Keratinocyte (primary cell): ENCODE measurements at regions not wholly inside any gene's neighbourhood (a gene's known extent, or its start where the extent isn't known, plus 50 kb on each side); places are given as distances from the start of the nearest gene placed in this dataset.

Experiments used
- CTCF ChIP-seq, 3 experiments: IDR thresholded peaks in 1 of 3; conservative IDR thresholded peaks in 1 of 3; optimal IDR thresholded peaks in 1 of 3; 2 replicates in 2 of 3; 3 replicates in 1 of 3; pipeline versions ENCODE3 to v1.5.1; 2011; ENCODE audit warnings: low read length in 3 of 3, mild to moderate bottlenecking in 3 of 3, moderate library complexity in 2 of 3, control low read depth in 1 of 3, inconsistent platforms in 1 of 3; ENCODE audit not compliant: insufficient read depth in 2 of 3; ENCODE audit errors: extremely low read depth in 1 of 3
- EZH2 ChIP-seq: IDR thresholded peaks from one replicate; pipeline ENCODE4 v1.6.1; 2012; ENCODE audit warnings: inconsistent platforms, mild to moderate bottlenecking, low read length, moderate library complexity

- TF ChIP-seq CTCF (optimal IDR thresholded peaks at IDR 0.05 in 1 of 3, IDR thresholded peaks at IDR 0.05 in 1 of 3, conservative IDR thresholded peaks at IDR 0.05 in 1 of 3; ENCODE audit: extremely low read depth in 1 of 3, insufficient read depth in 2 of 3, low read length in 3 of 3), result no peak
- TF ChIP-seq EZH2, result no peak
These were observed 177.7 kb upstream of the FRMD6 start for GRCh38 chr14:51473808-51474565.
